Activated naive CD4-positive, alpha-beta T cell treated with anti-CD3 and anti-CD28 coated beads, Interleukin-2, amount 50 U/mL, for 16 hours (primary cell): ENCODE measurements at regions not wholly inside any gene's neighbourhood (a gene's known extent, or its start where the extent isn't known, plus 50 kb on each side); places are given as distances from the start of the nearest gene placed in this dataset.

ENCODE experiments used
- DNase-seq: peaks from one replicate; pipeline ENCODE4 v3.0.0-alpha.2; 2020

DNA sequence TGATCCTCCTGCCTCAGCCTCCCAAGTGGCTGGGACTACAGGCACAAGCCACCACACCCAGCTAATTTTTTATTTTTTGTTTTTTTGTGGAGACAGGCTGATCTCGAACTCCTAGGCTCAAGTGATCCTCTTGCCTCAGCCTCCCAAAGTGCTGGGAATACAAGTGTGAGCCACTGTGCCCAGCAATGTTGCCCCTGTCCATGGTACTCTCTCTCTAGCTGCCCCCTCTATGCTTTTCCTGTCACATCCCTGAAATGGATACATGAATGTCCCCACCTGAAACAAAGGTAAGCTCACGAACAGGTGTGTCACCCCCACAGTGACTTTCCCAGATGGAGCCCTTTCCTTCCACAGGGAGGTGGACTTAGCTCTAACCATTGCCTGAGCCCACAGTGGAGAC, 141.1 kb upstream of the MGMT start:
- DNase-seq = no peak

DNA sequence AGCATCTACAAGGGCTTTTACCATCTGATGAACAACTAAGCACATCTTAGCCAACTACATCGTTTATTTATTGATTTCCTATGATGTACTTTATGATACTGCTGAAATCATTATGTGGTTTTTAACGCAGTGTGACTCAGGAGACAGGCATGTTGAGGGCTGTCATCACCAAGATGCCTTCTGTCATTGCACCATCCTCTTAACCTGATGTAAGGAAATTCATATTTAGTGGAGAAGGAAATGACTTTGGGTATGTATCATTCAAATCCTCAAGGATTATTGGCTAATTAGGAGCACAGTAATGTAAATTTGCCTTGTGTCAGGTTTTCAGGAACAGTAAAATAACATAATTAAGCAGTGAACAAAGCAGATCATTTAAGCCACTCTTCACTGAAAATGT, 138.5 kb upstream of the MGMT start:
- DNase-seq = no peak

DNA sequence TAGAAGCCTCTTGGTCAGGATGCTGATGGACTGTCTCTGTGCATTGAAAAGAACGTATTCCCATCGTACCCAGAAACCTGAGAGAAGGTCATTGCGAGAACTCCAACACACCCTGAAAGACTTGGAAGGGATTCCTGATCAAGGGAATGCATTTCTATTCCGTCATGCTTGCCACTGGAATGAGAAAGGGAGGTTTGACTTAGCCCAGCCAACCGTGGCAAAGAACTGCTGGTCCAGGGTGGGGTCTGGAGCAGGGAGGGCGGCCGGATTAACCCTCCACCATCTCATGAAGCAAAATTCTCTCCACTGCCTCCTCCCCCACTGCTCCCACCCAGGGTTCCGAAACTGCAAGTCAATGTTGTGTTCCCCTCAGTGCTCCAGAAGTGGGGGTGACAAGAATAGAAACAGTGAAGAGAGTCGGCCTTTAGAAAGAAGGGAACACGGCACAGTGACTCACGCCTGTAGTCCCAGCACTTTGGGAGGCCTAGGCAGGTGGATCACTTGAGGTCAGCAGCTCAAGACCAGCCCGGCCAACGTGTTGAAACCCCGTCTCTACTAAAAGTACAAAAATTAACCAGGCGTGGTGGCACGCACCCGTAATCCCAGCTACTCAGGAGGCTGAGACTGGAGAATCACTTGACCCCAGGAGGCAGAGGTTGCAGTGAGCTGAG, 137.5 kb upstream of the MGMT start:
- DNase-seq = no peak

- no peak for DNase-seq
These were observed 136.8 kb upstream of the MGMT start for GRCh38 chr10:129330211-129330610.

DNA sequence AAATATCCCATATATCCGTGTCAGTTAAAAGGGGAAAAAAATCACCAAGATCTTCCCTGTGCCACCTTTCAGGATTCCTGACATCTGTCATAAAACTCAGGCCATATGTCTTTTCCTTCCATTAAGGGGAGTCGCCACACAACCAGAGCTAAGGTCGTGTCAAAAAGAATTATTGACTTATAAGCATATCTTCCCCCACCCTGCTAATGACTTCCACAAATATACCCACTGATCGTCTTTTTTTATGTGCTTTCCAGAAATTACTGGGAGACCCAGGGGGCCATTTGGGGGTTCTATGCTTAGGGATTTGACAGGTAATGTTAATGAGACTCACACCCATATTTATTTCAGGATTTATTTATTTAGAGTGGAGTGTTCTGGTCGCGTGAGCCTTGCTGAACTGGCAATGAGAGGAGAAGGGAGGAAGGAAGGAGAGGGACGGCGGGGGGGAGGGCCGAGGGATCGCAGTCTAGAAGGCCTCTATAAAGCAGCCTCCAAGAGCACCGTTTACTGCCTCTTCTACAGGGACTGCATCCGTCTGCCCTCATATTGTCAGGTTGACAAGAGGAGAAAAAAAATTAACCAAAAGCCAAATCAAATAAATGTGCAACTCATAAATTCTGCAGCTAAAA, 135.7 kb upstream of the MGMT start:
- no peak for DNase-seq

DNA sequence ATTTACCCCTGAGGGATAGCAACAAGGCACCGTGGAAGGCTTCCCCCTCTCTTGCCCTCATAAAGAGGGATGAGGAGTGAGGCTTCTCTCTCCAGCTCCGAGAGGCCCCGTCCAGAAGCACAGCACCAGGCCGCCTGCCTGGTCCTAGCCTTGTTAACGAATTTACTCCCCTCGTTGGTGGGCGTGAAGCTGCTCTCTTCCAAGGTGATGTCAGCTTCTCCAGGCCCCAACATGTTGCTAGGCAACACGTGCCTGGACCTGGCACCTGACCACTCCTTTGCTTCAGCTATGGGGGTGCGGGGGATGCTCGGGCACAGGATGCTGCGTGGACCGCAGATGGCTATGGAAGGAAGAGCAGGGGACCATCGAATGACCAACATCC, 135.2 kb upstream of the MGMT start:
- no peak for DNase-seq

- no peak for DNase-seq
These were observed 134.6 kb upstream of the MGMT start for GRCh38 chr10:129332476-129332875.

GRCh38 chr10:129333706-129334105, 133.3 kb upstream of the MGMT start:
- DNase-seq = no peak

- no peak for DNase-seq
These were observed 132.8 kb upstream of the MGMT start for GRCh38 chr10:129334266-129334665.

GRCh38 chr10:129335396-129335795, 131.6 kb upstream of the MGMT start:
- no peak for DNase-seq

GRCh38 chr10:129335942-129336341, 131.1 kb upstream of the MGMT start:
- no peak for DNase-seq

DNA sequence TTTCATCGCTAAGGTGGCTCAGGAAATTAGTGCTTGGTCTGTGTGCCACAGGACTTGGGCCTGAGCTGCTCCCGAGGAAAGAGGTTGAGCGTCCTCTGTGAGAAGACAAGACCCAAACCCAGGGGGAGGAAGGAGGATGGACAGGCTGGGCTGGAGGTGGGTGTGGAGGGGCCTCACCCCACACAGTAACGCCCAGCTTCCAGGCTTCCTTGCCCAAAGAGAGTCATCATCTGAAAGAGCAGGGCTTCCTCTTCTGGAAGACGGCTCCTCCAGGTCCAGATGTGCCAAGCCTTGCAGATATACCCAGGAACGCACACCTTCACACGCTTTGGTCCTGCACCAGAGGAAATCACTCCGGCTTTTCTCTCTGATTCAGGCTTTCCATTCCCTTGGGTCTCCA, 127.8 kb upstream of the MGMT start:
- DNase-seq = no peak

GRCh38 chr10:129339841-129340240, 127.2 kb upstream of the MGMT start:
- DNase-seq = no peak

- DNase-seq = no peak
These were observed 126.0 kb upstream of the MGMT start for GRCh38 chr10:129341087-129341486.

DNA sequence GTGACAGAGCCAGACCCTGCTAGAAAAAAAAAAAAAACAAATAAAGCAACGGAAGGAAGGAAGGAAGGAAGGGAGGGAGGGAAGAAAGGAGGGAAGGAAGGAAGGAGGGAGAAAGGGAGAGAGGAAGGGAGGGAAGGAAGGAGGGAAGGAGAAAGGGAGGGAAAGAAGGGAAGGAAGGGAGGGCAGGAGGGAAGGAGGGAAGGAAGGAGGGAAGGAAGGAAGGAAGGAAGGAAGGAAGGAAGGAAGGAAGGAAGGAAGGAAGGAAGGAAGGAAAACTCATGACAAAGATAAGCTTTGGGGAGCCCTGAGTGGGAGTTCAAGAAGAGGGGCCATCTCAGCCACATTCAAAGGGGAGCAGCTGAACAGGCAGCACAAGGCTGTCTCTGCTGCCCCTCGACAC, 124.7 kb upstream of the MGMT start:
- DNase-seq = no peak

GRCh38 chr10:129343141-129343540, 123.9 kb upstream of the MGMT start:
- no peak for DNase-seq

DNA sequence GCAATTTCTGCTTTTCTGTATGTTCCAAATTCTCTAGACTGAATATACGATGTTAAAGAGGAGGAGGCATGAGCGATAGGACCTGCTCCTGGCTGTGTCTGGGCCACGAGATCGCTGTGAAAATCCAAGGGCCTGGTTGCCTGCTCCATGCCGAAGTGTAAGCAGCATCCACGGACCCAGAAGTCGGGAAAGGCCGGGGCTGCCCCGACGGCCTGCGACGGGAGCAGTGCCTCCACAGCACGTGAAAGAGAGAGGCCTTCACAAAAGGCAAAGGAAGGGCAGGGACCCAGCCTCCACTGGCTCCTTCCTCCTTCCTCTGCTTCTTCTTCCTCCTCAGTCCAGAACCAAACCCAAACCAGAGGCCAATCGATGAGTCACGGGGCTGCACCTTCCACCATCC, 122.9 kb upstream of the MGMT start:
- no peak for DNase-seq

GRCh38 chr10:129344731-129345355, 122.2 kb upstream of the MGMT start:
- DNase-seq = no peak

DNA sequence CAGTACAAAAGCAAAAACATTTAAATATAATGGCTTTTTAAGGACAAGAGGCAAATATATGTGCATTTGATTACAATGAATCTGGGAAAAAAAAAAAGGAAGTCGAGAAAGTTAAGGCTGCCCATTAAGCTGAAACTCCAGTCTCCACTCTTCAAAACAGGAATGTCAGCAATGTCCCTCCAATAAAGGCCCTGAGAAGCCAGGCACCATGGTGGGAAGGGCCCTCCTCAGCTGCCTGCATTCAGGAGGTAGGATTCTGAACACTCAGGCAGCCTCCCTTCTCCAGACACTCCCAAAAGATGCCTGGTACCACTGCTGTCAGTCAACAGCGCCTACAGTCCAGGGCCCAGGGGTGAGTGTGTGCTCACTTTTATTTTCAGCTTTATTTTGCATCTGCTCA, 121.3 kb upstream of the MGMT start:
- no peak for DNase-seq

DNA sequence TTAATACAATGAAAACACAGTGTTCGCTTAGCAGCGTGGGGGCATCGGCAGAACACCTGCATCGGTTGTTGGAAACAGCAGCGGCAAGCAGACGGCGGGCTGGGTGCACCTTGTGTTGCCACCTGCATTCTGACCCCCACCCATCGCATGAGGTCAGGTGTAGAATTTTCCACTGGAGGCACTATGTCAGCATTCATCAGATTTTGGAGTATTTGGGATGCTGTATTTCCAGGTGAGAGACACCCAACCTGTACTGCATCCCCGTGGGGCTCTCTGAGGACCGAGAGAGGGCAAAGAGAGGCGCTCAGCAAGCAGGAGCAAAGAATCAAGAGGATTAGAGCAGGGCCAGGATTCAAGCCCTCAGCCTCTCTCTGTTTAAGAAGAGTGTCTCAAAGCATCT, 116.4 kb upstream of the MGMT start:
- no peak for DNase-seq

- DNase-seq = no peak
These were observed 113.9 kb upstream of the MGMT start for GRCh38 chr10:129353101-129353500.

- no peak for DNase-seq
These were observed 107.0 kb upstream of the MGMT start for GRCh38 chr10:129360046-129360445.

DNA sequence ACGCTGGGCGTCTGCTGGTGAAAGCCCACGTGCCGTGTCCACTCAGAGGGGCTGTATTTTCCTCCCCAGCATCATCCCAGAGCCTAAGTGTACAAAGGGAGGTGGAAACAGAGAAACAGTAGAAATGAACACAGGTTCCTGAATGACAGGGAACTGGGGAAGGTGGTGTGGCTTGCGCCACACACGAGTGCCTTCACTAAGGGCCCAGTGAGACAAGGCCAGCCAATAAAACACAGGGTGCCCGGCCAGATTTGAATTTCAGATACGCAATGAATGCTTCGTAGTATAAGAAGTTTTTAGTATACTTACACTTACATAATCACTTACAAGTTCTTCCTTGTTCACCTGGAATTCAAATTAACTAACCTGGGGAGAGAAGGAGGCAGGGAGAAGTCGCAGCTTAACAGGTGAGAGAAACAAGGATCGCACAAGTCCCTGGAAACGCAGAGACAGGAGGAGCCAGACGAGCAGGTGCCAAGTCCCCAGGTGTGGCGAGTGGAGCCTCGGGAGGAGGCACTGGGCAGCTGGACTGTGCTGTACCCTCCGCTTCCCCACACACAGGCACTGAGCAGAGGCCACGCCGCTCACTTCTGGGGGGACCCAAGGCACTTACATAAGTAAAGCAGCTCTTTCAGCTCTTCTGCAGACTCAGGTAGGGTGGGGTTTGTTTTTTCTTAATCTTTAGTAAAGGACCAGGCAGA, 105.2 kb upstream of the MGMT start:
- DNase-seq = no peak

DNA sequence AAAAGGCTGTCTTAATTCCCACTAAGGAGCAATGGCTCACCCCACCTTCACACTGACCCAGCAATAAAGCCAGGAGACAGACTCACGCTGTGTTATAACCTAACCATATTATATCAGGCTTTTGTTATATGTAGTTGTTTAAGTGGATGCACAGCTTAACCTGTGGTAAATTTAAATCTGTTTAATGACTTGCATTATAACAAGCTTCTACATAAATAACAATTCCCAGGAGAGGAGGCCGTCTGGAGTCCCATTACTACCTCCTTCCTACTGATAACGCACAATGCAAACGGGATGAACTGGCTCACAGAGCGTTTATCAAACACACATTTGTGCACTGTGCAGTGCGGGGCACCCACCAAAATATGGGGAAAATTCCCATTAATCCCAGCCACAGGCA, 102.1 kb upstream of the MGMT start:
- no peak for DNase-seq
